ENCODE measurements at regions not wholly inside any gene's neighbourhood (a gene's known extent, or its start where the extent isn't known, plus 50 kb on each side); places are given as distances from the start of the nearest gene placed in this dataset.
"Not testable (repeated sequence)": the region's sequence is repeated elsewhere in the genome, so short reads cannot be mapped to it uniquely, and the experiment has no call there.

GRCh38 chr5:3339092-3339797, 256.4 kb upstream of the IRX1 start:
- DNase-seq: no peak

- no peak for DNase-seq
Observed at GRCh38 chr5:3337812-3338541, 257.7 kb upstream of the IRX1 start.

GRCh38 chr5:3336666-3337065, 259.0 kb upstream of the IRX1 start:
- no peak for DNase-seq

GRCh38 chr5:3335301-3335700, 260.3 kb upstream of the IRX1 start:
- DNase-seq: no peak

GRCh38 chr5:3333836-3334235, 261.8 kb upstream of the IRX1 start:
- no peak for DNase-seq

GRCh38 chr5:3333105-3333504, 262.5 kb upstream of the IRX1 start:
- DNase-seq: no peak

- no peak for DNase-seq
Observed at GRCh38 chr5:3331819-3332218, 263.8 kb upstream of the IRX1 start.

- no peak for DNase-seq
Observed at GRCh38 chr5:3330442-3330841, 265.2 kb upstream of the IRX1 start.

GRCh38 chr5:3329427-3329826, 266.2 kb upstream of the IRX1 start:
- DNase-seq: no peak

- DNase-seq: no peak
Observed at GRCh38 chr5:3326841-3327232, 268.8 kb upstream of the IRX1 start.

- no peak for DNase-seq
Observed at GRCh38 chr5:3325972-3326840, 269.4 kb upstream of the IRX1 start.

GRCh38 chr5:3325201-3325971, 270.2 kb upstream of the IRX1 start:
- no peak for DNase-seq

- no peak for DNase-seq
Observed at GRCh38 chr5:3324421-3325101, 271.1 kb upstream of the IRX1 start.

GRCh38 chr5:3323966-3324365, 271.7 kb upstream of the IRX1 start:
- not testable (repeated sequence) for DNase-seq

- no peak for DNase-seq
Observed at GRCh38 chr5:3323144-3323543, 272.5 kb upstream of the IRX1 start.

- no peak for DNase-seq
Observed at GRCh38 chr5:3322642-3323041, 273.0 kb upstream of the IRX1 start.

GRCh38 chr5:3321923-3322322, 273.7 kb upstream of the IRX1 start:
- DNase-seq: no peak

GRCh38 chr5:3321119-3321760, 274.4 kb upstream of the IRX1 start:
- DNase-seq: no peak

- no peak for DNase-seq
Observed at GRCh38 chr5:3320317-3320875, 275.2 kb upstream of the IRX1 start.

GRCh38 chr5:3317051-3317795, 278.4 kb upstream of the IRX1 start:
- DNase-seq: no peak

GRCh38 chr5:3313569-3313968, 282.1 kb upstream of the IRX1 start:
- no peak for DNase-seq

Data from NCI-H69 (cell line).